HFFc6 (cell line): ENCODE measurements at regions not wholly inside any gene's neighbourhood (a gene's known extent, or its start where the extent isn't known, plus 50 kb on each side); places are given as distances from the start of the nearest gene placed in this dataset.

Source experiments
- DNase-seq: peaks from one replicate; pipeline ENCODE4 v3.0.0-alpha.2; 2018
- H3K27ac Mint-ChIP-seq: 2 replicates; pipeline ENCODE4 v1.8.0; 2020; ENCODE audit warnings: mild to moderate bottlenecking, mixed read lengths
- H3K27me3 Mint-ChIP-seq: 2 replicates; pipeline ENCODE4 v1.8.0; 2021; ENCODE audit warnings: mild to moderate bottlenecking, moderate library complexity, mixed read lengths; ENCODE audit not compliant: insufficient read depth
- H3K36me3 Mint-ChIP-seq: 2 replicates; pipeline ENCODE4 v1.8.0; 2021; ENCODE audit warnings: low read depth, mixed read lengths
- H3K4me1 Mint-ChIP-seq: 2 replicates; pipeline ENCODE4 v1.8.0; 2020; ENCODE audit warnings: low read depth, mixed read lengths
- H3K4me3 Mint-ChIP-seq: 2 replicates; pipeline ENCODE4 v1.8.0; 2020; ENCODE audit warnings: mild to moderate bottlenecking, moderate library complexity, mixed read lengths
- H3K9me3 Mint-ChIP-seq: 2 replicates; pipeline ENCODE4 v1.8.0; 2020; ENCODE audit warnings: mild to moderate bottlenecking, mixed read lengths
- CTCF ChIP-seq: fragments of 200-600 bp; sonication (generic); IDR thresholded peaks from 2 replicates; pipeline ENCODE4 v1.5.0; 2021; ENCODE audit warnings: antibody characterized with exemption, mild to moderate bottlenecking

DNA sequence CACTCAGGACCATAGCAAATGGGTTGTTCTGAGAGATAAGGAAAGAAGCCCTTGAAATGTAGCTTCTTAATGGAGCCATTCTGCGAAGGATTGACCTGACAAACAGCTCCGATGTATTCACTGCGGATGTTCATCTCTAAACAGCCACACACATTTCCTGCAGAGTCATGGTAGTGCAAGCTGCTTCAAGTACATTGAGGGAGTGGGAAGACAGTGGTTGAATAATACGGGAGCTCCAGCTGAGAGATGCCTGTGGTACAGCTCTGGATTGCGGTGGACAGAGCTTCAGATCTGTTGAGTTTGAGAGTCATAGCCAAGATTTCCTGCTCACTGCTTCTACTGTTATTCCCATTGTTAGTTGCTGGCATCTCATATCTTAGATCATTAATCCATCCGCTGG lies 86.6 kb downstream of the ZBTB18 start:
- Mint-ChIP-seq H3K27me3 (peaks cover 1% of the 10 kb centered on the region; the same call in 1 of the 2 replicates), H3K27ac (no peak overlapping the region), H3K4me3 (no peak overlapping the region), H3K9me3 (no peaks in the 10 kb centered on the region), H3K36me3 (no peaks in the 10 kb centered on the region), H3K4me1 (peaks cover 12% of the 10 kb centered on the region)
- no peak for DNase-seq
- TF ChIP-seq CTCF = no peak

- no peak for DNase-seq
- no peak for TF ChIP-seq CTCF
- Mint-ChIP-seq H3K27me3 (peaks cover 1% of the 10 kb centered on the region; the same call in 1 of the 2 replicates), H3K27ac (no peak overlapping the region), H3K36me3 (no peaks in the 10 kb centered on the region), H3K4me1 (peaks cover 12% of the 10 kb centered on the region), H3K4me3 (no peak overlapping the region), H3K9me3 (no peaks in the 10 kb centered on the region)
Observed at GRCh38 chr1:244138399-244138798, 87.3 kb downstream of the ZBTB18 start.

DNA sequence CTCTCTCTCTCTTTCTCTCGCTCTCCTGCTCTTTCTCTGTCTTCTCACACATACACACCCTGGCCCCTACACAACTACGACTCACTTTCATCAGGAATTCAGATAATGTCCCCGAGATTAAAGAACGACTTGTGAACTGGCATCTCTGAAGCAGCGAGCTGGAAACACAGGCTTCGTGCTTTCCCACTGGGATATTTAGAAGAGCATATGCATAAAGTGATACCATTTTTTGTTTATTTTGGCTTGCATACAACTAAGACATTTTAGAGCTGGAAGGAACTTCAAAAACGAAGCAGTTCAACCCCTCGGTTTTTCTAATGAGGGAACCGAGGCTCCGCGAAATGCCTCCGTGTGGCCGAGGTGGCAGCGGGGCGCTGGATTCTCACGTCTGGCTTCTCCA lies 88.6 kb downstream of the ZBTB18 start:
- TF ChIP-seq CTCF = no peak
- H3K9me3 Mint-ChIP-seq = no peaks in the 10 kb centered on the region
- H3K4me1 Mint-ChIP-seq = peaks cover 12% of the 10 kb centered on the region
- no peak for DNase-seq
- peaks cover 1% of the 10 kb centered on the region; the same call in 1 of the 2 replicates for H3K27me3 Mint-ChIP-seq
- no peak overlapping the region for H3K4me3 Mint-ChIP-seq
- H3K27ac Mint-ChIP-seq = no peak overlapping the region
- H3K36me3 Mint-ChIP-seq = no peaks in the 10 kb centered on the region

DNA sequence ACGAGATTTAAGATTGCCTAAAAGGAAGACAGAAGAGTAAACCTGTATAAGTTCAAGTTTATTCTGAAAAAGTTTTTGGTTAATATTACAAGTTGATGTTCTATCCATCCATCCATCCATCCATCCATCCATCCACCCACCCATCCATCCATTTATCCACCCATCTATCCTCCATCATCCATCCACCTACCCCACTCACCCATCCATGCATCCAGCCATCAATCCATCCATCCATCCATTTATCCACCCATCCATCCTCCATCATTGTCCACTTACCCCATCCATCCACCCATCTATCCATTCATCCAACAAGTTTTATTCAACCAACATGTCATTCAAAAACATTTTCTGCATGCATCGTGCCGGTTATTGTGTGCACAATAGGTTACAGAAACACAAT lies 89.3 kb downstream of the ZBTB18 start:
- H3K4me1 Mint-ChIP-seq = peaks cover 12% of the 10 kb centered on the region

GRCh38 chr1:244144053-244144452 lies 93.0 kb downstream of the ZBTB18 start:
- Mint-ChIP-seq H3K9me3 (no peaks in the 10 kb centered on the region), H3K36me3 (no peaks in the 10 kb centered on the region), H3K4me1 (peaks cover 12% of the 10 kb centered on the region), H3K27me3 (no peaks in the 10 kb centered on the region; the same call in 1 of the 2 replicates), H3K27ac (no peak overlapping the region), H3K4me3 (no peak overlapping the region)
- TF ChIP-seq CTCF = no peak
- DNase-seq = no peak

More for the DNA sequence above, 89.3 kb downstream of the ZBTB18 start:
- Mint-ChIP-seq H3K9me3 (no peaks in the 10 kb centered on the region), H3K4me3 (no peak overlapping the region), H3K27me3 (peaks cover 1% of the 10 kb centered on the region; the same call in 1 of the 2 replicates), H3K36me3 (no peaks in the 10 kb centered on the region), H3K27ac (no peak overlapping the region)
- TF ChIP-seq CTCF = no peak
- no peak for DNase-seq

DNA sequence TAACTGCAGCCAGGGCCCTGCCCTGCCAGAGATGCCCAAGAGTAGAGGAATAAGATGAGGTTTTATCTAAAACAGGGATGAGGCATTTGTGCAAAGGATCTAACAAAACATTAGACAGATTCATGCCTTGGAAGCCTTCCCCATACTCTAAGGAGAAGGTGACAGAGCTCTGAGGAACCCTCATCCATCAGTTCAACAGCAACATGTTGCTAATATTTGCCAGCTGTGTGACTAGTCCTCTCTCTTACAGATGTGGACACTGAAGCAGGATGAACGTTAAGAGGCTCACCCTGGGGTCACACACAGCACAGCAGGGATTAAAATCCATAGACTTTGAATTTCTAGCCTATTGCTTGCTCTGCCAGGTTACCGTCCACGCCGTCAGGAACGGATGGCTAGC lies 99.0 kb downstream of the ZBTB18 start:
- no peak overlapping the region; the same call in 1 of the 2 replicates for H3K4me3 Mint-ChIP-seq
- no peaks in the 10 kb centered on the region for H3K9me3 Mint-ChIP-seq
- no peak overlapping the region for H3K27ac Mint-ChIP-seq

More for the DNA sequence above, 99.0 kb downstream of the ZBTB18 start:
- Mint-ChIP-seq H3K27me3 (no peaks in the 10 kb centered on the region), H3K36me3 (no peaks in the 10 kb centered on the region), H3K4me1 (peaks cover 15% of the 10 kb centered on the region; the same call in 1 of the 2 replicates)
- no peak for DNase-seq
- TF ChIP-seq CTCF = no peak
